ENCODE measurements at regions not wholly inside any gene's neighbourhood (a gene's known extent, or its start where the extent isn't known, plus 50 kb on each side); places are given as distances from the start of the nearest gene placed in this dataset.

DNA sequence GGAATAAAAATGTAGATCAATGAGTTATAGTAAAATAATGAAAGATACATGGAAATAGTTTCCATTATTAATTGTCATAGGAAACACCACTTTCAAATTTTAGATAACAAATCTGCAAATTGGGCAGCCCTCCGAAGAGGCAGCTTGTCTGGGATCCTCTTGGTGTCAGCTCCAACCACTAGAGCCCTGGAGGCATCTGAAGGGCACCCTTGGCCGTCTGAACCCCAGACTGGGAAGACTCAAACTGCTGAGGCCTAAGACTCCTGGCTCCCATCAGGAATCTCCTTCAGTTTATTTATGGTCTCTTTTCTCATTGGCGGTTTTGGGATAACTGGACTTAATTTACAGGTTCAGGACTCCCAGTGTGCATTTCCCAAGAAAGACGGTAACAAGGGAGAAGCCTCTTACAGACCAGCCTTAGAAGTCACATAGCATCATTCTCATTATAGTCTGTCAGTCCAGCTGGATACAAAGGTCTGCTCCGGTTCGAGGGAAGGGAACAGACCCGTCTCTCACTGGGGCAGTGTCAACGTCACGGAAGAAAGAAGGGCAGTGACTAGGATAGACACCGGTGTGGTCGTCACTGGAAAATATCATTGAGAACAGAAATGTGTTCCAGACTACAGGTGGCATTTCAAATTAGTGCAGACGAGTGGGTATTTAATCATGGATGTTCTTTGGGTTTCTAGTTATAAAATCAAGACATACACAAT, 390.7 kb upstream of the NETO1 start:
- DNase-seq (ENCODE audit: low read depth in 2 of 3, low spot score in 1 of 3), result no peak

DNA sequence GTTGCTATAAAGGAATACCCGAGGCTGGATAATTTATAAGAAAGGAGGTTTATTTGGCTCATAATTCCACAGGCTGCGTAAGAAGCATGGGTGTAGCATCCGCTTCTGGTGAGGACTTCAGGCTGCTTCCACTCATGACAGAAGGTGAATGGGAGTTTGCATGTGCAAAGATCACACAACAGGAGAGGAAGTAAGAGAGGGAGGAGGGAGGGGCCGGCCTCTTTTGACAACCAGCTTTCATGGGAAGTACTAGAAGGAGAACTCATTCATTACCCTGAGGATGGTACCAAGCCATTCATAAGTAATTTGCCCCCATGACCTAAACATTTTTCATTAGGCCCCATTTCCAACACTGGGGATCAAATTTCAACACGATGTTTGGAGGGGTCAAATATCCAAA, 386.8 kb upstream of the NETO1 start:
- DNase-seq (ENCODE audit: low read depth in 2 of 3, low spot score in 1 of 3), result no peak

- DNase-seq (ENCODE audit: low read depth in 2 of 3, low spot score in 1 of 3), result no peak
These were observed 381.2 kb upstream of the NETO1 start for GRCh38 chr18:73249030-73249429.

GRCh38 chr18:73246763-73247162, 379.0 kb upstream of the NETO1 start:
- DNase-seq (ENCODE audit: low read depth in 2 of 3, low spot score in 1 of 3), result no peak

DNA sequence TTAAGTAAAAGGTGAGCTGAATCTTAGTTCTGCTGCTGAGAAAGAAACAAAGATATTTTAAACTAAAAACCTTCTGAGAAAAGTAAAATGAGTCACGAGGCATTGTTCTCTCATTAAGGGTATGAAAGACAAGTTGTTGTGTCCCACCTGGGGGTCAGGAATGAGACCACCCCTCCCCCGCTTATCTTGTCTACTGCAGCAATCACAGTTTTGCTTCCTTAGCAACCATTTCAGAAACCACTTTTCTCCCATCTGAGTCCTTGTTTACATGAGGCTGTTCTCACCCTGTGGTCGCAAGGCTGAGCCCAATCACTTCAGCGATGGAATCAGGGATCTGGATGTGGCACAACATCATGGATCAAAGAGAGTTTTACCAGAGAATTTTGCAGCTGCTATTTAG, 377.6 kb upstream of the NETO1 start:
- DNase-seq (ENCODE audit: low read depth in 2 of 3, low spot score in 1 of 3), result no peak

DNA sequence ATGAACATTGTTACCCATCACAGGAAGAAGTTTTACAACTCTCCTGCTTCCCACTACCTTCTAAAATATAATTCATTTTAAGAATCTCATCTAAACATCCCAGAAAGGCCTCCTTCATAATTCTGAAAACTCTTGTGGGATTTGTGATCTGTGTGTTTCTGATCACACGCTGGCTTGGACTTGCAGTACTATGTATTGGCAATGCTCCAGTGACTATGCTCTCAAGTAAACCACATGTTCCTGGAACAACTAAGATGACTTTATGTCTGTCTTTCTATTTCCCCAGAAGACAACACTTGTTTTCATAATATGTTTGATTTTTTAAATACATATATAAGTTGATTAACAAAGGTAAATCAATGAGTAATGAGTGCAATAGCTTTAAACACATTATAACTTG, 376.6 kb upstream of the NETO1 start:
- no peak for DNase-seq (ENCODE audit: low read depth in 2 of 3, low spot score in 1 of 3)

GRCh38 chr18:73240899-73241298, 373.1 kb upstream of the NETO1 start:
- DNase-seq (ENCODE audit: low read depth in 2 of 3, low spot score in 1 of 3), result no peak

GRCh38 chr18:73235921-73236320, 368.1 kb upstream of the NETO1 start:
- no peak for DNase-seq (ENCODE audit: low read depth in 2 of 3, low spot score in 1 of 3)

GRCh38 chr18:73235491-73235890, 367.7 kb upstream of the NETO1 start:
- DNase-seq (ENCODE audit: low read depth in 2 of 3, low spot score in 1 of 3), result no peak

- DNase-seq (ENCODE audit: low read depth in 2 of 3, low spot score in 1 of 3), result no peak
These were observed 365.1 kb upstream of the NETO1 start for GRCh38 chr18:73232933-73233332.

GRCh38 chr18:73220663-73221062, 352.9 kb upstream of the NETO1 start:
- no peak for DNase-seq (ENCODE audit: low read depth in 2 of 3, low spot score in 1 of 3)

- no peak for DNase-seq (ENCODE audit: low read depth in 2 of 3, low spot score in 1 of 3)
These were observed 350.5 kb upstream of the NETO1 start for GRCh38 chr18:73218293-73218692.

- no peak for DNase-seq (ENCODE audit: low read depth in 2 of 3, low spot score in 1 of 3)
These were observed 347.2 kb upstream of the NETO1 start for GRCh38 chr18:73214970-73215369.

DNA sequence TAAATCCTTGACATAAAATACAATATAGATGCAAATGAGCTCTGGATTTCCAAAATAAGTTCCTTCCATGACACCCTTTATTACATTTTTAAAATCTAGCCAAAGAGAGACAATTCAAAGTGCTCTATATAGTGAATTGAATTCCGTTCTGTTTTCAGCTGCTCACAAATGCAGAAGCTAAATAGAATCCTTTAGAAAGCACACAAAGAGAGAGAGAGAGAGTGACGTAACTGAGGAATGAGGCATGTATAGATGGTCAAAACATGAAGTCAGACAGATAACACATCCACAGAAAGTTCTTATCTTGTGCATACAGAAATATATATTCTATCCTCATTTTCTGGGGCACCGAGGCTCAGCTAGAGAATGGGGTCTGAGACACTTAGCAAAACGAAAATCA, 344.7 kb upstream of the NETO1 start:
- DNase-seq (ENCODE audit: low read depth in 2 of 3, low spot score in 1 of 3), result no peak

DNA sequence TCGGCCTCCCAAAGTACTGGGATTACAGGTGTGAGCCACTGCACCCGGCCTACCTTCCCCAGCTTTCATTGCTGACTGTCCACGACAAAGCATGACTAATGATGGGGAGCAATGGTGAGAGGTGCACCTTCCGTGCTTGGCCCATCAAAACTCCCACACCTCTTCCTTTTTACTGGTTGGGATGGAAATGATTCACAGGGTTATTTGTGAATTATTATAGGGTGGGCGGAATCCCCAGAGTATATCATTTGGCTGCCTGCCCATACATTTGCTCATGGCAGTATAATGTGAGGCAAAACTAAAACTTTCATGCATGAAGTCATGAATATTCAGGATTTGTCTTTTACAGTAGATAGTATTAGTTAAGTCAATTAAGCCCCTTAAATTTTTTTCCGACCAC, 334.2 kb upstream of the NETO1 start:
- DNase-seq (ENCODE audit: low read depth in 2 of 3, low spot score in 1 of 3), result no peak

DNA sequence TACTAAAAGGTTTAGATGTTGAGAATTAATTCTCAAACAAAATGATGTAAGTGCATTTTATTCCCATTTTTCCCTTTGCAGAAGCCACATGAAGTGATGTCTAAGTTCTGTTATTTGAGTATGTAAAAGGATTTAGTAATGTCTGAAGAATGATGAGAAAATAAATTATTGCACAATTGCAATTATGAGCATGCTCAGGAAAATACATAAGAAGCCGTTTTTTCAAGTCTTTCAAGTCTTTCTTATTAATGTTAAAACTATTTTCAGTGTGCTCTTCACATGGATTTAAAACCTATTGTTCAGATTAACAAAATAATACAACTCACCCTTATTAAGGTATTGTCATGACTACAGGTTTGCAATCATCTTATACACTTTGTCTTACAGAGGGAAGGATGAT, 331.4 kb upstream of the NETO1 start:
- DNase-seq (ENCODE audit: low read depth in 2 of 3, low spot score in 1 of 3), result no peak

- DNase-seq (ENCODE audit: low read depth in 2 of 3, low spot score in 1 of 3), result no peak
These were observed 321.9 kb upstream of the NETO1 start for GRCh38 chr18:73189718-73190117.

- no peak for DNase-seq (ENCODE audit: low read depth in 2 of 3, low spot score in 1 of 3)
These were observed 300.4 kb upstream of the NETO1 start for GRCh38 chr18:73168236-73168635.

DNA sequence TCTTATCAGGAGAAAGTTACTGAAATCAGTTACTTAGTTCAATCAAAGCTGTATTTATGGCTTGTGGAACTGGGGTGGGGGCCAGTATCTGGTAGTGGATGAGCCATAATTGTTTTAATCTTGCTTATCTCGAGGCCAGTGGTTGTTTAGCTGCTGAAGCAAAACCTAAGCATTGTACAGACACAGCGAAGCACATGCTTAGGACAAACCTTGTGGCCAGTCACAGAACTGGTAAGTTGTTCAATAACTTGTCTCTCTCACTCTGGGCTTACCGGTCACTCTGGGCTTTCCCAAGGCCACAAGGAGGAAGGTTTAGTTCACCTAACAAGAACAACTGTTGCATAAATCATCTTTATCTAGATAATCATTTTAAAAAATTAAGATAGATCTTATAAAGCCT, 296.6 kb upstream of the NETO1 start:
- no peak for DNase-seq (ENCODE audit: low read depth in 2 of 3, low spot score in 1 of 3)

DNA sequence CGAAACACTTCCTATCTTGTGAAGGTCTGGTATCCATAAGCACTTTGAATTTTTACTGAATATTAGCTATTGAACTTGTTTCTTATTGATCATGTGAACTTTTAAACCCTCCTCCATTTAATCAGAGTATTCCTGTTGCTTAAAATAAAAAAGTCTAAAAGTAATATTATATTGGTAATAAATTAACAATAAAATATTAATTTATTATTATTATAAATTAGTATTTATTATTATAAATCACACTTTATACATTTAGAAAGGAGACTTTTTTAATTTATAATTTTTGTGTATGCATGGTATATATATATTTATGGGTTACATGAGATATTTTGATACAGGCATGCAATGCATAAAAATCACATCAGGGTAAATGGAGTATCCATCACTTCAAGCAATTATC, 295.4 kb upstream of the NETO1 start:
- no peak for DNase-seq (ENCODE audit: low read depth in 2 of 3, low spot score in 1 of 3)

DNA sequence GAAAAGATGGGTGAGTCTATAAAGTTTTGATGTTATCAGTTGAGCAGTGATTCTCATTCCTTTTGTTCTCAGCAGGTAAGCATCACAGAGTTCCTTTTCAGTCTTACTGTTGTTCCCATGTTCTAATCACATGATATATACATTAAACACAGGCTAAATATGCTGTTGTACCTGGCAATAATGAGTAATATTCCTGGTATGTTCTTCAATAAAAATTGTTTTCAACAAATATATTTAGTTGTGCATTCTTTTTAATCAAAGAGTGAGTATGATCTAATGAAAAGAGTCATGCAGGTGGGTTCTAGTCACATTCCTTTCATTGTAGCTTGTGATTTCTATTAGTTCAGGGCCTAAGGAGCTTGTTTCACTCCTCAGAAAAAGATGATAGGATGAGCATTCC, 288.3 kb upstream of the NETO1 start:
- no peak for DNase-seq (ENCODE audit: low read depth in 2 of 3, low spot score in 1 of 3)

DNA sequence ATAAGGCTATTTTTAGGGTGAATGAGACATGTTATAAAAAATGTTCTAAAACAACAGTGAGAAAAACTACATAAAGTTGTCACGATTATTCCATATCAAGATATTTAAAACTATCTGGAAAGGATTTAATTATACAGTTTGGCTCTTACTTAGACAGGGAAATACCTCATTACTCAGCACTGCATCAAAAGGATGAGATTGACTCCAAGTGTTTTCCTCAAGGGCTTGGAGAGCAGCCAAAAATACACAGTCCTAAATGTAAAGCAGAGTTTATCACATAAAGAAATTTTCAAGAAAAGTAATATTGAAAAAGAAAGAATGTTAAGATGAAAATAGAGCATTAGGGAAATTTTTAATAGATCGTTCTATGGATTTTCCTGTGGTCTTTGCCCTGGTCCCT, 285.5 kb upstream of the NETO1 start:
- DNase-seq (ENCODE audit: low read depth in 2 of 3, low spot score in 1 of 3), result no peak

DNA sequence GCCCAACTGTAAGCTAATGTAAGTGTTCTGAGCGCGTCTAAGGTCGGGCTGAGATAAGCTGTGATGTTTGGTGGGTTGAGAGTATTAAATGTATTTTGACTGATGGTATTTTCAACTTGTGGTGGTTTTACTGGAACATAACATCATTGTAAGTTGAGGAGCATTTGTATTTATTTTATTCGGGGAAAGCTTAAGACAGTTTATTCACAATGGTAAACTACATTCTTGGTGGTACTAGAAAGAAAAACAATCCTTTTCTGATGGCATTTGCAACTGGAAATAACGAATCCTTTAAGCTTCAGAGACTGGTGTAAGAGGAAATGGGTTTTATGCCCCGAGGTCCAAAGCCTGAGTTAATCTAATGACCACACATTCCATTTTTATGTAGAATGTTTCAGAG, 283.3 kb upstream of the NETO1 start:
- DNase-seq (ENCODE audit: low read depth in 2 of 3, low spot score in 1 of 3), result no peak

DNA sequence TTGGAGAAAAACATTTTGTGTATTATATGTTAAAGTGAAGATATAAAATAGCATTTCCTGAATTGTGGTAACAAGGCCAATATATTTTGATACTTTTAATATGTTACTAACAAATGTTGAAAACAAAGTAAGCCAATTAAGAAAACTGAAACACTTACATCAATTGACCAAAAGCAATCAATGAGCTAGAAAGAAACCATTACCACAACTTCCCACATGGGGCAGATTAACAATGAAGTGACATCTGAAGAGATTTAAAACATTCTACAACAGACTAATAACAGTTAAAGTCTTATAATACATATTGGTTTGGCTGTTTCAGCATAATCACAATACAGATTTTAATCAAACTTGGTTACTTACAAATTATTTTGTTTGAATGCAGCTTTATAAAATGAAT, 282.4 kb upstream of the NETO1 start:
- DNase-seq (ENCODE audit: low read depth in 2 of 3, low spot score in 1 of 3), result no peak
